ENCODE measurements at regions not wholly inside any gene's neighbourhood (a gene's known extent, or its start where the extent isn't known, plus 50 kb on each side); places are given as distances from the start of the nearest gene placed in this dataset.
"Not testable (repeated sequence)": the region's sequence is repeated elsewhere in the genome, so short reads cannot be mapped to it uniquely, and the experiment has no call there.

GRCh38 chr15:31507573-31507972, 180.9 kb downstream of the KLF13 start:
- not testable (repeated sequence) for H3K36me3 Mint-ChIP-seq; H3K27ac Mint-ChIP-seq; ATAC-seq; H3K9me3 Mint-ChIP-seq; DNase-seq (ENCODE audit: low spot score in 2 of 2)

- Mint-ChIP-seq H3K27ac (no peak overlapping the region), H3K36me3 (peaks cover 0 to 6% of the 10 kb centered on the region in 2 donors), H3K9me3 (peaks cover 4 to 5% of the 10 kb centered on the region in 2 donors)
- no peak for DNase-seq (ENCODE audit: low spot score in 2 of 2)
- no peak for ATAC-seq
Measured at GRCh38 chr15:31508656-31509055, 182.0 kb downstream of the KLF13 start.

- H3K27ac Mint-ChIP-seq, result no peak overlapping the region
- peaks cover 4 to 14% of the 10 kb centered on the region in 2 donors for H3K9me3 Mint-ChIP-seq
- DNase-seq (ENCODE audit: low spot score in 2 of 2) (no peak), ATAC-seq (no peak)
- H3K36me3 Mint-ChIP-seq, result peaks cover 0 to 14% of the 10 kb centered on the region in 2 donors
Measured at GRCh38 chr15:31510057-31510456, 183.4 kb downstream of the KLF13 start.

GRCh38 chr15:31511707-31512310, 185.2 kb downstream of the KLF13 start:
- Mint-ChIP-seq H3K9me3 (peaks cover 10 to 14% of the 10 kb centered on the region in 2 donors), H3K36me3 (peaks cover 0 to 14% of the 10 kb centered on the region in 2 donors), H3K27ac (peak overlapping the region in 1 of 2 donors; percentile 10)
- no peak for DNase-seq (ENCODE audit: low spot score in 2 of 2)
- ATAC-seq, result peak; percentile 26 to 75

- Mint-ChIP-seq H3K9me3 (peaks cover 6 to 8% of the 10 kb centered on the region in 2 donors), H3K36me3 (peaks cover 0 to 8% of the 10 kb centered on the region in 2 donors), H3K27ac (no peak overlapping the region)
- ATAC-seq, result no peak
- no peak for DNase-seq (ENCODE audit: low spot score in 2 of 2)
Measured at GRCh38 chr15:31513178-31513577, 186.5 kb downstream of the KLF13 start.

- ATAC-seq, result no peak
- no peak for DNase-seq (ENCODE audit: low spot score in 2 of 2)
- Mint-ChIP-seq H3K9me3 (peaks cover 6 to 8% of the 10 kb centered on the region in 2 donors), H3K27ac (no peak overlapping the region), H3K36me3 (peaks cover 0 to 8% of the 10 kb centered on the region in 2 donors)
Measured at GRCh38 chr15:31516440-31516839, 189.8 kb downstream of the KLF13 start.

GRCh38 chr15:31516874-31517273, 190.2 kb downstream of the KLF13 start:
- peaks cover 0 to 8% of the 10 kb centered on the region in 2 donors for H3K36me3 Mint-ChIP-seq
- no peak for ATAC-seq
- no peak for DNase-seq (ENCODE audit: low spot score in 2 of 2)

GRCh38 chr15:31517711-31518110, 191.1 kb downstream of the KLF13 start:
- DNase-seq (ENCODE audit: low spot score in 2 of 2) (no peak), ATAC-seq (no peak)
- Mint-ChIP-seq H3K27ac (no peak overlapping the region), H3K36me3 (peaks cover 0 to 8% of the 10 kb centered on the region in 2 donors), H3K9me3 (peaks cover 6 to 8% of the 10 kb centered on the region in 2 donors)

More at GRCh38 chr15:31516874-31517273, 190.2 kb downstream of the KLF13 start:
- Mint-ChIP-seq H3K27ac (no peak overlapping the region), H3K9me3 (peaks cover 6 to 8% of the 10 kb centered on the region in 2 donors)

GRCh38 chr15:31522028-31522427, 195.4 kb downstream of the KLF13 start:
- Mint-ChIP-seq H3K36me3 (no peaks in the 10 kb centered on the region), H3K9me3 (no peaks in the 10 kb centered on the region), H3K27ac (no peak overlapping the region)
- ATAC-seq (no peak), DNase-seq (ENCODE audit: low spot score in 2 of 2) (no peak)

- Mint-ChIP-seq H3K9me3 (no peaks in the 10 kb centered on the region), H3K27ac (peak overlapping the region in 1 of 2 donors; percentile 52), H3K36me3 (no peaks in the 10 kb centered on the region)
- ATAC-seq (no peak), DNase-seq (ENCODE audit: low spot score in 2 of 2) (no peak)
Measured at GRCh38 chr15:31523027-31523654, 196.5 kb downstream of the KLF13 start.

GRCh38 chr15:31523655-31524049, 197.0 kb downstream of the KLF13 start:
- DNase-seq (ENCODE audit: low spot score in 2 of 2) (no peak), ATAC-seq (no peak)
- Mint-ChIP-seq H3K36me3 (no peaks in the 10 kb centered on the region), H3K9me3 (no peaks in the 10 kb centered on the region), H3K27ac (no peak overlapping the region)

- Mint-ChIP-seq H3K36me3 (no peaks in the 10 kb centered on the region), H3K27ac (no peak overlapping the region), H3K9me3 (no peaks in the 10 kb centered on the region)
- no peak for DNase-seq (ENCODE audit: low spot score in 2 of 2)
- no peak for ATAC-seq
Measured at GRCh38 chr15:31525185-31525695, 198.6 kb downstream of the KLF13 start.

GRCh38 chr15:31525988-31526665, 199.5 kb downstream of the KLF13 start:
- Mint-ChIP-seq H3K9me3 (no peaks in the 10 kb centered on the region), H3K27ac (no peak overlapping the region), H3K36me3 (no peaks in the 10 kb centered on the region)
- ATAC-seq, result no peak
- no peak for DNase-seq (ENCODE audit: low spot score in 2 of 2)

- peaks cover 0 to 2% of the 10 kb centered on the region in 2 donors for H3K9me3 Mint-ChIP-seq
- ATAC-seq (no peak), DNase-seq (ENCODE audit: low spot score in 2 of 2) (no peak)
- H3K36me3 Mint-ChIP-seq, result peaks cover 0 to 3% of the 10 kb centered on the region in 2 donors
- no peak overlapping the region for H3K27ac Mint-ChIP-seq
Measured at GRCh38 chr15:31526916-31527690, 200.5 kb downstream of the KLF13 start.

GRCh38 chr15:31528846-31529245, 202.2 kb downstream of the KLF13 start:
- DNase-seq (ENCODE audit: low spot score in 2 of 2) (no peak), ATAC-seq (no peak)
- H3K36me3 Mint-ChIP-seq, result peaks cover 0 to 5% of the 10 kb centered on the region in 2 donors
- peaks cover 0 to 5% of the 10 kb centered on the region in 2 donors for H3K9me3 Mint-ChIP-seq
- H3K27ac Mint-ChIP-seq, result no peak overlapping the region

GRCh38 chr15:31537770-31538592, 211.3 kb downstream of the KLF13 start:
- H3K9me3 Mint-ChIP-seq, result no peaks in the 10 kb centered on the region
- H3K36me3 Mint-ChIP-seq, result no peaks in the 10 kb centered on the region
- no peak overlapping the region for H3K27ac Mint-ChIP-seq
- ATAC-seq (no peak), DNase-seq (ENCODE audit: low spot score in 2 of 2) (no peak)

Measured in activated naive CD4-positive, alpha-beta T cell treated with anti-CD3 and anti-CD28 coated beads, Interleukin-2, amount 50 U/mL, for 72 hours (primary cell).